GM19239 (cell line): ENCODE measurements at regions not wholly inside any gene's neighbourhood (a gene's known extent, or its start where the extent isn't known, plus 50 kb on each side); places are given as distances from the start of the nearest gene placed in this dataset.

Experiments used
- DNase-seq: peaks from one replicate; pipeline ENCODE4 v3.0.0; 2011; ENCODE audit warnings: low spot score; ENCODE audit not compliant: insufficient read length
- FAIRE-seq: peaks from 2 replicates; lab custom pipeline; 2011; peaks lifted over from hg19 to GRCh38; lab: Jason Lieb, UNC

DNA sequence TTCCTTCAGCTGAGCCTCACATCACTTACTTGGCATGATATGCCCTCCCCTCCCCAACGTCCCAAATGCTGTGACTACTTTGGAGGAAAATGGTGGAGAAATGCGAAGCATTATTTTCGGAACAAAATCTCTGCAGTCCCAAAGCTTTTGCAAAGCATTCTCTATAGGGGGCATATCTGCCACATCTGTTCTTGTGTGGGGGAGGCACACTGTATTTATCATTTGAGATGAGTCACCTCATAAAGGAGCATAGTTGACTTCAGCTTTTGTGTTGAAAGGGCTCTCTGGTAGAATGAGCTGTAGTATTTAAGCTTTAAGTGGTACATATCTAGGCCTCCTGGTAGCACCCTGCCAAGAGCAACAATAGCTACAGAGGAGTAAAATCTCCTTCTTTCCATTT lies 447.5 kb downstream of the ADAMTS20 start:
- DNase-seq (no peak), FAIRE-seq (no peak)

DNA sequence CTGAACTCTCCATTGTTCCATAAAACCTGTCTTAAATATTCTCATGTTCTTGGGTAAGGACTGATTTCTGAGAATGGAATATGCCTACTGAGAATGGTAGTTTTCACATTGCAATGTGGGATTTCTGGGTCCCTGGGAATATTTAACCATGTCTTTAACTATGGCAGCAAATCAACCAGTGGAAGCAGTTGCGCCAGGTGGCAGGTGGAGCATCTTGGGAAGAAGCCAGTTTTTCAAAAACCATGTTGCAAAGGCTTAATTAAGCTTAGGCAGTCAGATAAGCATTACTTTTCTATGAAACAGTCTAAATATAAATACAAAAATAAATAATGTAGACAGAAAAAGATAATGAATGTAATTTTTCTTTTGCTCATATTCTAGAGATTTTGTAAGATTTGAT lies 448.1 kb downstream of the ADAMTS20 start:
- no peak for DNase-seq
- FAIRE-seq, result no peak

DNA sequence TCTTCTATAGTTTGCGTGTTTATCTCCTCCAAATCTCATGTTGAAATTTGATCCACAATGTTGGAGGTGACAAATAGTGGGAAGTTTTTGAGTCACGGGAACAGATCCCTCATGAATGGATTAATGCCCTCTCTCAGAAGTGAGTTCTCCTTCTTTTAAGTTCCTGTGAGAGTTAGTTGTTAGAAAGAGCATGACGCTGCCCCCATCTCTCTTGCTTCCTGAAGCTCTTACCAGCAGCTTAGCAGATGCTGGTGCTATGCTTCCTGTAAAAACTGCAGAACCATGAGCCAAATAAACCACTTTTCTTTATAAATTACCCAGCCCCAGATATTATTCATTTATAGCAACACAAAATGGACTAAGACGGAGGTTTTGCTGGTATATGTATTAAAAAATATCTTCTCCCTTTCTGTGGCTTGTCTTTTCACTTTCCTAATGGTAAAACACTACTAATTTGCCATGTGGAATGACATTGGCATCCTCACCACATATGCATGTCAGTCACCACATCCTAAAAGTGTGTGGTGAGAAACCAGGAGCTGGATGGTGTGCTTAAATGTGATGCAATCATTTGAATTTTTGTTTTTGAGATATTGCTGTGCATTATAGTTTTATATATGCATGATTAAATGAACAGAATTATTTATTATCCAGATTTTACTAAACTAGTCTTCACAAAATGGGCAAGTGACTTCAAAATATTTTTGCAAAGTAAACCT lies 449.3 kb downstream of the ADAMTS20 start:
- FAIRE-seq, result no peak

DNA sequence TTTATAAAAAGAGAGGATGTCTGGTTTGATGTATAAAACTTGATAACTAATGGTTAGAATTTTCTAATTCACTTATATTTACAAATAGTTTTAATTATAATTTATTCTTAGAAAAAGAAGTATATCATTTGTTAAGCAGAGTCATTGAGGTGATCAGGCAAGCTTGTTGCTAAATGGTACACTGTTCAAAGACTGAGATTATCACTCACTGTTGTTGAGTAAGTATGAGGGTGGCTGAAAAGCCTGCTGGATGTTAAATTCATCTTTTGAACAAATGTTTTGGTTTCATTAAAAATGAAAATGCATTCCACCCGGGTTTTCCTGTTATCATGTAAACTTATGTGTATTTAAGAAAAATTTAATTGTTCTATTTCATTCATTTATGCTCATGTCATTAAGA lies 451.8 kb downstream of the ADAMTS20 start:
- DNase-seq (no peak), FAIRE-seq (no peak)

More for the DNA sequence above, 449.3 kb downstream of the ADAMTS20 start:
- no peak for DNase-seq

DNA sequence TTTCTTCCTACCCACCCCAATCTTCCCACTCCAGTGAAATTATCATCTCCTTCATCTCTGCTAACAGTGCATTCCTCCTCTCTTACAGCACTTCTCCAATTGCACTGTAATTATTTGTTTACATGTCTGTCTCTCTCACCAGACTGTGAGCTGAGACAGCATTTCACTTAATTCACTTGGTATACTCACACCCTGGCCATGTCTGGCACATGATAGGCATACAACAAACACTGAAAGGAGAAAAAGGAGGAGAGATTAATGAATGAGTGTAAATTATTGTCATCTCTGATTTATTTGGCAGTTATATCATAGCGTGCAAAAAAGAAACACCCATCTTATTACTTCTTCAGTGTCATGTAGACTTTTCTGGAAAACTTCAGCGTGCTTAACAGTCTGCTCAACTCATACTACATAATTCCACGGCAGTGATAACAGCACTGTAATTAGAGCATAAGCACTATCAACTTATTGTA lies 452.3 kb downstream of the ADAMTS20 start:
- DNase-seq, result no peak
- FAIRE-seq, result no peak

DNA sequence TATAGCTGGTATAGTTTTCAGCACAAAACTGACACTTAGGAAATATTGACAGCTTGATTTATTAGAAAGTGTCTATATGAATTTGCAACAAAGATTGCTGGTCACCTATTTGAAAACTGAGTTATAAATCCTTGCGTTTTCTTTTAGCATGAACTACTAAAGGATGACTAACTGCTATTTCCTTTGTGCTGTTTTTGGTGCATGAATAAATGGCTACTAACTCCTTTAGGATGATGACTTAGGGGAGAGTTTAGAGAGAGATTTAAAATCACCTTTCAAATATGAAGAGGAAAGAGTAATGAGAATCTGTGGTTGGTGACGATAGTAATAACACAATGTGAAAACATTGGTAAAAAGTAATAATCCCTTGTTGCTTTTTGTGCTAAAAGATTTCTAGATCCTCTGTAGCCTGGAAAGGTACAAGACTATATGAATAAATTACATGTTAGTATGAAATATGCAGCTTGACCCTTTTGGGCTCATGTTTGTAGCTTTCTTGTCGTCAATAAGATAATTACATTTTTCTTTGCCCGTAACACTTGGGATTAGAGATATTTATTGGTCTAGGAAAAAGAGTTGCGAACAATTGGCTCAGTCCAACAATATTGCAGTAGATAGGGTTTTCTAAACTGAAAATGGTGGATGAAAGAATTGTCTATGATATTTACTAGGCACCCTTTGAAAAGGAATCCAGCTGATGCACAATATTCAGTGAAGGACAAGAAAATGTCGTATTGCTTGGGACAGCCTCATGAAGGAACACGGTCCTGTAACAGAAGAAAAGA lies 453.0 kb downstream of the ADAMTS20 start:
- DNase-seq, result no peak
- no peak for FAIRE-seq

DNA sequence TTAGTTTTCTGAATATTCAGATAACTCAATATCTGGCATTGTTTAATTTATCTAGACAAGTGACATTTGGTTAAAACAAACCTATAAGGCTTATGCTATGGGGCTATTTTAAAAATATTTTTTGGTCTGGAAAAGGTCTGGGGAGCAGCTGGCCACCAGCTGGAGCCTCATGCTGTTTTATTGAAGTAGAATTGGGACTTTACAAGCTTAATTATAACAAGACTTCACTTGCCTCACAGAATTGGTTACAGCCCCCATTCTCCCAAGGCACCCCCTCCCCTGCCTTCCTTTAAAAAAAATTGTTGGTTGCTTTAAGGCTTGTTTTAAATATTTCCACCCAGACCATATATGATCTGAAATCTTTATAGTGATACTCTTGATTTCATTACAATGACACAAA lies 453.9 kb downstream of the ADAMTS20 start:
- DNase-seq (no peak), FAIRE-seq (no peak)

DNA sequence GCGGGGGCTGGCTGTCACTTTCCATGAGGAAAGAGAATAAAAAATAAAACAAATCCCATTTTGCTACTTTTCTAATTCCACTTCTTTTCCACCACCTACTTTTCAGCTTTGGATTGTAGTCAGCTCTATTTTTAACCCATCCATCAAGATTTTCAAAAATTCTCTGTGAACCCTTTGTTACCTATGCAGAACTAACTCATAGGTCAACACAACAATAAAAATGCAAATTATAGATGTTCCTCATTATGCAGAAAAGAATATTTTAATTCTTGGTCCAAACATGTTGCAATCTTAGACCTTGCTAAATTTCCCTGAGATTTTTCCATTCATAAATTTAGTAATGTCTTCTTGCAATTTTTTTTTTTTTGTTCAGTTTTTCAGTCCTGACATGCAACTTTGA lies 454.5 kb downstream of the ADAMTS20 start:
- DNase-seq (no peak), FAIRE-seq (no peak)

DNA sequence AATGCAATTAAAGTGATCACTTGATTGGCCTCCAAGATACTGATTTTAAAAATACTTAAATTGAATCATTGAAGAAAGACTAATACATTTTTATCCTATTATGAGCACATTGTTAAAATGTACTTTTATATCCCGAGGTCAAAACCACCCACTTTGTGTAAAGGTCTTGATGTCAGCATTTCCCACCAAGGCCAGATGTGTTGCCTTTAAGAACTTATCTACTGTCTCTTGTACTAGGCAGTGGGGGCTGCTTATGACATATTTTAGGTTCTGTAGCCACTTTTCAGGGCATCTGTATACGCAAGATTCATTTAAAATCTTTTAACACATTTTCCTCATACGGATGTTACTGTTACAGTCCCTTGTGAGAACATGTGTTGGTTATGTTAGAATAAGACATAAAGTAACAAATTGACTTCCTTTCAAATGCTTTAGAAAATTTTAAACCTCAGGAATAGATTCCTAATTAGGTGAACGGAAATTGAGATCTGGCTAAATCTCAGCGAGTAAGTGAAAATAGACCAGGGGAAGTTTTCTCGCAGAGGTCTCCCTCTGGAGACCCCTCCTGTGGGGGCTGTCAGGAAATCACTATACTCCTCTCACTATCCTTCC lies 456.2 kb downstream of the ADAMTS20 start:
- DNase-seq (no peak), FAIRE-seq (no peak)

DNA sequence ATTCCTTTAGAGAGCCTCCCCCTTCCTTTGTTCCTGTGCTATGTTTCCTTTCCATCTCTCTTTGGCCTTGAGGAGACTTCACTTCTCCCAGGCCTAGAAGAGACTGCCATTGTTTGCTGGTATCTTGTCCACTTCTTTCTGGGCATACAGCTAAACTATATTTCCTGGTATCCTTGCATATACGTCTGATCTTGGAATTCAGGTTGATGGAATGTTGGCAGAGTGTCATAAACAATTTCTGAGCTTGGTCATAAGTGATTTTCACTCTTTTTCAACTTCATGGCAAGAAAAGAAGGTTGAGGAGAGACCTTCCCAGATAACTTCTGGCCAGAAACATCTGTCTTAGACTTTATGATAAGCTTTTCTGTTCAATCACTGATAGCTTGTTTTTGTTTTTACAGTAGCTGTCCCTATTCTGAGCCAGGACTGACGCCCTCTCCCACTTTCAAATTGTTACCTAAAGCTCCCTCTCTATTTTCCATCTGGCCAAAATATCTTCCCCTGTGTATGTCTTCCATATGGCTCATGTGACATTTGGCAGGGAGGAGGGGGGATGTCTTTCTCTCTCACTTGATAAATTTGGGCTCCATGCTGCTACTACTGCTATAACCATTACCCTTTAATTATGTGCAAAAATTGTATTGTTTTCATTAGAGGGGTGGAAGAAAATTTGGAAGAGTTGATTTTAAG lies 457.0 kb downstream of the ADAMTS20 start:
- FAIRE-seq (no peak), DNase-seq (no peak)

DNA sequence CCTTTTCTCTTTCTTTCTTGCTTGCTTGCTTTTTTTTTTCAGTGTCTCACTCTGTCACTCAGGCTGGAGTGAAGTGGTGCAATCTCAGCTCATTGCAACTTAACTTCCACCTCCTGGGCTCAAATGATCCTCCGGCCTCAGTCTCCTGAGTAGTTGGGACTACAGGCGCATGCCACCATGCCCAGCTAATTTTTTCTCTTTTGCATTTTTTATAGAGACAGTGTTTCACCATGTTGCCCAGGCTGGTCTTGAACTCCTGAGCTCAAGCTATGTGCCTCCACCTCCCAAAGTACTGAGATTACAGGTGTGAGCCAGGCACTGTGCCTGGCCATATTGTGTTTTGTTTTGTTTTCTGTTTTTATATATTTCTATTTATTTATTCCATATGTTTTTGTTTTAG lies 461.0 kb downstream of the ADAMTS20 start:
- no peak for FAIRE-seq
- no peak for DNase-seq

DNA sequence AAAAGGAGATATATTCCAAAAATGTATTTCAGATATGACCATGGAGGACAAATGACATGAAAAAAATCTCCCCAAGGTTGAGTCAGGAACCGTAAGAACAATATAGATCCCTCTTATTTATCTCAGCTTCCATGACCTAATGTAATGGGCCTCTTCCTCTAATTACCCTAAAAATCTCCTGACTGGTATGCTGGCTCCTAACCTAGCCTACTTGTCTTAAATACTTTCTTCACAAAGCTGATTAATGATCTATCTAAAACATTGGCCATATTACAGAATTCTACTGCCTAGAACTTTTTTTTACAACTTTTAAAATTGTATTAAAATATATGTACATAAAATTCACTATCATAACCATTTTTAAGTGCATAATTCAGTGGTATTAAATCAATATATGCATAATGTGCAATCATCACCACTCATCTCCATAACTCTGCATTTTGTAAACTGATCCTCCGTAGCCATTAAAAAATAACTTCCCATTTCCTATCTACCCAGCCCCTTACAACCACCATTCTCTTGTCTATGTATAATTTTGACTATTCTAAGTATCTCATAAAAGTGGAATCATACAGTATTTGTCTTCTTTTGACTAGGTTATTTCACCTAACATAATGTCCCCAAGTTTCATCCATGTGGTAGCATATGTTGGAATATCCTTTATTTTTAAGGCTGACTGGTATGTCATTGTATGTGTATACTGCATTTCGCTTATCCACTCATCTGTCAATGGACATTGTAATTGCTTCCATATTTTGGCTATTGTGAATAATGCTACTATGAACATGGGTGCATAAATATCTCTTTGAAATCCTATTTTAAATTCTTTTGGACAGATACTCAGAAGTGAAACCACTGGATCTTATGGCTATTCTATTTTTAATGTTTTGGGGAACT lies 464.6 kb downstream of the ADAMTS20 start:
- FAIRE-seq (no peak), DNase-seq (no peak)

DNA sequence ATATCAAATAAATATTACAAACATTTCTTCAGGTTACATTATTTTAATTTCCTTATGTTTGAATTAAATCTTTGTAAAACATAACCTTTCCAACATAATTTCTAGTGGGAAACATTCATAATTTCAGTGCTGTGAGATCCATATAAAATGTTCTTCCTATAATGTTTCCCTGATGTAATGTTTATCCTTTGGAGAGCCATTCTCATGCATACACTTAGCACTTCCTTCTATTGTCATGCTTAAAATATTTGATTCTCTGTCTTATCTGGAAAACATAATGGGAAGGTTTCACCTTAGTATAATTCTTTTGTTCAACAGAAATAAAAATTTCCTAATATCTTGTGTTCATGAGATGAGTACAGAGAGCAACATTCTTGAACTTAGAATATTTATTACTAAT lies 472.5 kb downstream of the ADAMTS20 start:
- no peak for DNase-seq
- FAIRE-seq, result no peak

DNA sequence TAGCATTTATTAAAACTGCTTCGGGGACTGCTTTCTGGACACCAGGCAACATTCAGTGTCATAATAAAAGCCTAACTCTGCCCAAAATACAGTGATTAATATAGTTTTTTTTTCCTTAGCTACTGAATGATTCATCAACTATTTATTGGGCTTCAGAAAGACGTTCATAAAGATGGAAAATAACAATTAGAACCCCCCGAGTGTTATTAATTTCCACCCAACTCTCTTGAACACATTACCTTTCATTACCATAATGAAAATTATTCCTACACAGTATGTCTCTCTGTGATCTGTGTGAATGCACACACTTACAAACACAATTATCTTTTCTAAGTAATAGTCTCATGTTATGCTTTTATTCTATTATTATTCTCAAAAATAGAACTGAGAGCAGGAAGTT lies 473.0 kb downstream of the ADAMTS20 start:
- DNase-seq (no peak), FAIRE-seq (no peak)

DNA sequence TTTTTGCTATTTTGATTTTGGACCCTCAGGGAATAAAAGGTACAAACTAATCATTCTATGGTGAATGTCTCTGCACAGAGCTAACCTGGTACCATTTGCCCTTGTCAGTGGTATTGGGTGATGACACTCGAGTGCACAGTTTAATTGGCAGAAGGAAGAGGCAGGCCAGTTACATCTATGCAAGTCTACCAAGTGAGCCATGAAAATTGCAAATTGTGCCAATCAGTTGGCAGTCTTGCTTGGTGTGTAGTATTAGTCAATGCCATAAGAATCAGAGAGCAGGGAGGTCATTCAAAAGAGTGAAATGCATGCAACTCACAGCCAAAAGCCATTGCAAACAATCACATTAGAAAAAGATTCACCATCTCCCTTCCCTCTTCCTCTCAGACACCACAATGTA lies 479.6 kb downstream of the ADAMTS20 start:
- FAIRE-seq, result no peak
- DNase-seq, result no peak

DNA sequence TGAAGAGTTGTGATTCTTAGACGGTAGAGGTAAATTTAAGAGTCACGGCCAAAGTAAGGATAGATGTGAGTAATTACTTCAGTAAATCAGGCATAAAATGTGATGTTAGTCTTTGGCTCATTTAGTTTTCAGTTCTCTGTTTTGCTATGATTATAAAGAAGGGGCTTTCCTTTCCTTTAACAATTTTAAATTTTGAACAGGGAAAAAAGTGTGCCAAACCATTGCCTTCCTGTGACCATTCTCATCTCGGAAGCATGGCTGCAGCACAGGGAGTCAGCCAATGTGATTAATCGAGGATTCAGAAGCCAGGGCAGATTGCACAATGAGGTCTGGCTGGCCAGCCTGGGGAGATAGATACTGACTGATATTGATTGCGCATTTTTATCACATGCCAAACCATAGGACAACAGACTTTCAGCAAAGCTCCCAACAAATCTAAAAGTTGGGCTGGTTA lies 480.2 kb upstream of the PRICKLE1 start:
- FAIRE-seq (no peak), DNase-seq (no peak)

DNA sequence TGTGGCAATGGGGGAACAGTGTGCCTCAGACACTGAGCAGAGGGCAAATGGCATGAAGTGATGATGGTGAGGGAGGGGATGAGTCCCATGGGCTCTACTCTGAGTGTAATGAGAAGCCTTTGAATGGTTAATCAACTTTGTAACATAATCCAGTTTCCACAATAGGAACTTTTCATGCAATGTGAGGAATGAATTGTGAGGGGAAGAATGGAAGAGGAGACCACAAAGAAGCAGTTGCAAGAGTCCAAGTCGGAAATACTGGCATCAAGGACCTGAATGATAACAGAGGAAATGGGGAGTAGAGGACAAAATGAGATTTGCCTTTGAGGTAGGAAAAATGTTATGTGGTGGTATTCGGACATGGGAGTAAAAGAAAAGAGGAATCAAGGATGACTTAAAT lies 476.9 kb upstream of the PRICKLE1 start:
- DNase-seq (no peak), FAIRE-seq (peak; percentile 28)

DNA sequence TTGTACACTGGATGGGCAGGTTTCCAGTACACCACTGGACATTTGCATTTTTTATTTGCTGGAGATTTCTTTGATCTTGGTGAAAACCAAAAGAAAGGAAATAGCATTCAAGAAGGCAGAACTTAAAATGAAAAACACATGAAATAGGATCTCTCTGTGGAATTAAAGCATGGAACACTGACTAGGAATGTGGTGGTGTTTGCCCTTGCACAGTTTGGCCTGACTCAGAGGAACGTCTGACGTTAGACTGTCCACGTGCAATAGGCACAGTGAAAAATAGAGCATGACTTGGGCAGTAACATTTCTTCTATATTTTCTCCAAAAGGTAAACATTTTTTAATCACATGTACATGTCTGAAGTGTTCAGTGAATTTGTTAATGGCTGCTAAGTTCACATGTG lies 474.1 kb upstream of the PRICKLE1 start:
- FAIRE-seq (no peak), DNase-seq (no peak)

DNA sequence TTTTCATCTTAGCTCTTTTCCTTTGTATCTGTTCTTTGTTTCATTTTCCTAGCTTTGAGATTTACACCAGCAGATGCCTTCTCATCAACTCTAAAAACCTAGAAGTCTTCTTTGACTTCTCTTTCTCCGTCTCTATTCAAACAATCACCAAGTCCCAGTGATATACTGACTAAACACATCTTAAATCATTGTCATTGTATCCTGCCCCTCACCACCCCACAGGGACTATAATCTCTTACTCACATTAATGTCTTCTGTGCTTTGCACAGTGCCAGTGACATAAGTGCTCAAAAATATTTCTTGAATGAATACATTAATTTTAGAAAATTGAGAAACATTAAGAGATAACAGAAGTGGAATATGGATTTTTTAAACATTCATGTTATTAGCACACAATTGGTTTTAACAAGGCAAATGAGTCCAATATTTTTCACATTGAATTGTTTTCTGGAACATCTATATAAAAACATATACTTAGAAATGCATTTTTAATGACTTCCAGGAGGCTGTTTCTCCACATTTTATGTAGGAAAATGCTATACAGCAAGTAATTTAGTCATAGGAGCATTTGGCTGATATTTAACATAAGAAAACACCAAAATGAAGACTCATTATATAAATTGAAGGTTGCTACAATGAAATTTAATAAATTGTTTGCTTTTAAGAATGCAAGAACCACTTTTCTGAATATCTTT lies 472.8 kb upstream of the PRICKLE1 start:
- no peak for FAIRE-seq

More for the DNA sequence above, 472.8 kb upstream of the PRICKLE1 start:
- no peak for DNase-seq
